HK-2 (cell line): ENCODE measurements at regions not wholly inside any gene's neighbourhood (a gene's known extent, or its start where the extent isn't known, plus 50 kb on each side); places are given as distances from the start of the nearest gene placed in this dataset.
"Not testable (repeated sequence)": the region's sequence is repeated elsewhere in the genome, so short reads cannot be mapped to it uniquely, and the experiment has no call there.

Experiments used
- DNase-seq: peaks from one replicate; pipeline ENCODE4 v3.0.0-alpha.2; 2018; ENCODE audit not compliant: unreplicated experiment

GRCh38 chr10:55242544-55242943 lies 441.5 kb upstream of the PCDH15 start:
- DNase-seq: no peak

- DNase-seq: no peak
Measured at GRCh38 chr10:55237462-55237861, 436.4 kb upstream of the PCDH15 start.

- no peak for DNase-seq
Measured at GRCh38 chr10:55233505-55233904, 432.5 kb upstream of the PCDH15 start.

GRCh38 chr10:55233090-55233489 lies 432.1 kb upstream of the PCDH15 start:
- DNase-seq: no peak

GRCh38 chr10:55232553-55232952 lies 431.5 kb upstream of the PCDH15 start:
- DNase-seq: no peak

GRCh38 chr10:55227967-55228366 lies 426.9 kb upstream of the PCDH15 start:
- DNase-seq: no peak

- DNase-seq: no peak
Measured at GRCh38 chr10:55224007-55224781, 423.2 kb upstream of the PCDH15 start.

- DNase-seq: no peak
Measured at GRCh38 chr10:55223352-55223751, 422.3 kb upstream of the PCDH15 start.

- DNase-seq: no peak
Measured at GRCh38 chr10:55220975-55221374, 419.9 kb upstream of the PCDH15 start.

- DNase-seq: no peak
Measured at GRCh38 chr10:55215699-55216098, 414.7 kb upstream of the PCDH15 start.

GRCh38 chr10:55214608-55215007 lies 413.6 kb upstream of the PCDH15 start:
- DNase-seq: no peak

GRCh38 chr10:55212051-55212450 lies 411.0 kb upstream of the PCDH15 start:
- no peak for DNase-seq

- no peak for DNase-seq
Measured at GRCh38 chr10:55203874-55204273, 402.8 kb upstream of the PCDH15 start.

- DNase-seq: no peak
Measured at GRCh38 chr10:55203319-55203718, 402.3 kb upstream of the PCDH15 start.

- no peak for DNase-seq
Measured at GRCh38 chr10:55200020-55200419, 399.0 kb upstream of the PCDH15 start.

- no peak for DNase-seq
Measured at GRCh38 chr10:55191236-55191860, 390.3 kb upstream of the PCDH15 start.

GRCh38 chr10:55183993-55184392 lies 383.0 kb upstream of the PCDH15 start:
- DNase-seq: peak; percentile 45

- no peak for DNase-seq
Measured at GRCh38 chr10:55180357-55180756, 379.3 kb upstream of the PCDH15 start.

- DNase-seq: no peak
Measured at GRCh38 chr10:55174419-55174818, 373.4 kb upstream of the PCDH15 start.

GRCh38 chr10:55169493-55169892 lies 368.5 kb upstream of the PCDH15 start:
- no peak for DNase-seq

- DNase-seq: no peak
Measured at GRCh38 chr10:55168343-55168742, 367.3 kb upstream of the PCDH15 start.

- DNase-seq: no peak
Measured at GRCh38 chr10:55163388-55163979, 362.5 kb upstream of the PCDH15 start.

GRCh38 chr10:55162321-55162720 lies 361.3 kb upstream of the PCDH15 start:
- DNase-seq: not testable (repeated sequence)
